HG03045 (cell line): ENCODE measurements at regions not wholly inside any gene's neighbourhood (a gene's known extent, or its start where the extent isn't known, plus 50 kb on each side); places are given as distances from the start of the nearest gene placed in this dataset.

Experiments used
- ATAC-seq: cut with Tn5 transposase; IDR thresholded peaks from one replicate; pipeline ENCODE4 v1.9.1; 2021; ENCODE audit warnings: mild to moderate bottlenecking, moderate library complexity; ENCODE audit not compliant: unreplicated experiment

GRCh38 chr1:234869182-234870019, 259.2 kb downstream of the TOMM20 start:
- ATAC-seq: no peak

- no peak for ATAC-seq
Observed at GRCh38 chr1:234868296-234869147, 258.5 kb upstream of the IRF2BP2 start.

DNA sequence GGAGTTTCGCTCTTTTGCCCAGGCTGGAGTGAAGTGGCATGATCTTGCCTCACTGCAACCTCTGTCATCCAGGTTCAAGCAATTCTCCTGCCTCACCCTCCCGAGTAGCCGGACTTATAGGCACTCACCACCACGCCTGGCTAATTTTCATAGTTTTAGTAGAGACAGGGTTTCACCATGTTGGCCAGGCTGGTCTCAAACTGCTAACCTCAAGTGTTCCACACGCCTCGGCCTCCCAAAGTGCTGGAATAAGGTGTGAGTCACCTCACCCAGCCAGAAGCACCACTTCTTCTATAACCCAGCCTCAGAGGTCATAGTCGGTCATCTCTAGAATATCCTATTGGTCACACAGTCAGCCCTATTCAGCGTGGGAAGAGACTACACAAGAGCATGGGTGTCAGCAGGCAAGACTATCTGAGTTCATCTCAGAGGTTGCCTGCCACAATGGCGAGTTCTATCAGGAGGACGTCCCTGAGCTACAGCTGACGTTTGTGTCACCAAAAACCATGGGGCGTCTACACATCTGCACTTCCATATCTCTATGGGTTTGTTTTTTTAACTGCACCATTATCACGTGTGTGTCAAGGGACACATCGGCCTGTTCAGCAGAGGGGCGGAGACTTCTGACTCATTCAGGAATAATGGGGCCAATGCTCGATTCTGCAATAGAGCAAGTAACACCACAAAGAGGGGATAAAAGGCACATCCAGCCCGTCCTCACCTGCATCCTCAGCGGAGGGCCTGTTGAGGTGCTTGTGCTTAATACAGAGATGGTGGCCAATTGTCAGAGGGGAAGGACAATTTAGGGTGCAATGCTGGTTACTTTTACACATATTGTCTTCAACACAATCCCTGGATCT, 256.3 kb upstream of the IRF2BP2 start:
- ATAC-seq: no peak

DNA sequence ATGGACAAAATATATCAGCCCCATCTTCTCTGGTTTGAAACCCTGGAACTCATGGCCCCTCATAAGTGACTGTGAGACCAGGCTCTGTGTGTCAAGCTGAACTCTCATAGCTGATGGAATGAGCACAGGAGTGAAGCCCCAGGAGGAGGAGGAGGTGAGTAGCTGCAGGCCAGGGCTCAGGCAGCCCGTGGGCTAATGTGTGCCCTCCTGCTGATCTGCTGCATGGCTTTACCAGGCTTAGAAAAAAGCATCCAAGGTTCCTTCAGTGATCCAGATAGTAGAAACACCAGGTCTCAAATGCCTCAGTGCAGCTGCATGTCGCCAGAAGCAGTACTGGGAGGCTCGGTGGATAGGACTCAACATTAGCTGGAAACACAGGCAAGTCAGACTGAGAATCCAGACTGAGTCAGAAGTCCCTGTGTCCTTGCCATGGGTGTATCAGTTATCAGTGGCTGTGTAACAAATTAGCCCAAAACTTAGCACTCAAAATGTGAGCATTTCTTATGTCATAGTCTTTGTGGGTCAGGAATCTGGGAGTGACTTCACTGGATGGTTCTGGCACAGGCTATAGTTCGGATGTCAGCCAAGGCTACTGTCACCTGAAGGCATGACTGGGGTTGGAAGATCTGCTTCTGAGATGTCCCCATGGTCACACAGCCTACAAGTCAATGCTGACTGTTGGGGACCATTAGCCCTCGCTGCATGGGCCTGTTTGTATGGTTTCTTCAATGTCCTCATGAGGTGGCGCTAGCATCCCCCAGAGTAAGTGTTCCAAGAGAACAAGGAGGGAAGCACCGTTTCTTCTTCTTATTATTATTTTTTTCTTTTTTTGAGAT, 255.4 kb upstream of the IRF2BP2 start:
- ATAC-seq: no peak

GRCh38 chr1:234864116-234864515, 254.1 kb upstream of the IRF2BP2 start:
- no peak for ATAC-seq

DNA sequence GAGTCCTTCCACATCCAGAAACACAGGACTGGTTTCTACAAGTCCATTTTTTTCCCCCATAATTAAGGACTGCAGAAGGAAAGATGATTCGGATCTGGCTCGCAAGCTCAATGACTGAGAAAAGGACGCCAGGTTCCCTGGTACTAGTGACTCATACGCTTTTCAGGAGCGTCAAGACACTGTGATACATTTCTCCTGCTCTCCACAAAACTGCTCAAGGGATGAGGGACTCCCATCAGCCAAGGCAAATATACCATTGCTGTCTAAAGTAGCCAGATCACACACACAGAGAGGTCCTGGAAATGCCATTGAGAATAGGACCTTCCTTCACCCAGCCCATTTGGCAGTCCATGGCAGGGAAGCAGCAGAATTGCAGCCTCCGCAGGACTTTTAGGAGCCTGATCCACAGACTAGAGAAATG, 253.6 kb upstream of the IRF2BP2 start:
- no peak for ATAC-seq

DNA sequence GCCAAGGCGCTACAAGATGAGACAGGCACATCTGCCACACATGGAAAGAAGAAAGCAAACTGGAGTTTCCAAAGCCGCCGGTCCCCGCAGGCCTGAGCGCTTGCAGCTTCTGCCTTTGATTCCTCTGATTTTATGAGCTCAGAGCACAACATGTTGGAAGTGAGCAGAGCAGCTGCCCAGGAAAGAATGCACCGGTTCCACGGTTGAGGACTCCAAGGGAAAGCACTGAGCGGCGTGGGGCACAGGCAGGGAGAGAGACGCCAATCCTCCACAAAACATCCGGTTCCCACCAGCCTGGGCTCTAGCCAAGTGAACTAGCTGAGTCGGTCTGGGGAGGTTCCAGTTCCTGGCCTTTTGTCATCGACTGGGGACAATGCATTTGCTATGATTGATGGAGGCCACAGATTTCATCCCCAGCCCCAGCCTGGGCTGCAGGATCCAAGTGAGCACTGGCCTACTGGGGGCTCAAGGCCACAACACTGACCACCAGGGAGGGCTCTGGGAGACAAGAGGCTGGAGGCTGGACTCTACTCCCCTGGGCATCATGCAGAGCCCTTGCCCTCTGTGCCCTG, 253.1 kb upstream of the IRF2BP2 start:
- ATAC-seq: no peak

DNA sequence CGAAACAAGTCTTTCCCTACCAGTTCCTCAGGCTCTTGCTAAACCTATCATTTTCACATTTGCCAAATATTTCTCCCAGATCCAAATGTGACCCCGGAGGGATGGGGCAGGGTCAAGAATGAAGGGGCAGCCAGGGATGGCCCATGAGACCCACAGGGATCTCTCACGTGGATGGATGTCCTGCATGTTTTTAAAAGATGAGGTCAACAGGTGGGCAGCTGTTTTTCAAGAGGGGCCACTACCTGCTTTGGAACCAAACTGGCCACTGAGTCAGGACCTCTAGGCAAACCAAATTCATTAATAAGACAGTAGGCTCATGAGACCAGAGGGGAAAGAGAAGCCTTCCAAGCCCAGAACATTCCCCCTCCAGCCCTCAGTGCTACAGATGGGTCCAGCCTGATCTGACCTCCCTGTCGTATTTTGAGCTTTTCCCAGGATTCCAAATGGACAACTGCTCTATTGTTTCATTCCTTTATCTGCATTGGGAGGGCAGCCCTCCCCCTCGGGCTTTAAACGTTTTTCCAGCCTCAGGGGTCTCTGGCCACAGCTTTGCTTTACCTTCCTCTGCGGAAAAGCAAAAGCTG, 252.5 kb upstream of the IRF2BP2 start:
- no peak for ATAC-seq

- ATAC-seq: no peak
Observed at GRCh38 chr1:234861761-234862160, 251.8 kb upstream of the IRF2BP2 start.

DNA sequence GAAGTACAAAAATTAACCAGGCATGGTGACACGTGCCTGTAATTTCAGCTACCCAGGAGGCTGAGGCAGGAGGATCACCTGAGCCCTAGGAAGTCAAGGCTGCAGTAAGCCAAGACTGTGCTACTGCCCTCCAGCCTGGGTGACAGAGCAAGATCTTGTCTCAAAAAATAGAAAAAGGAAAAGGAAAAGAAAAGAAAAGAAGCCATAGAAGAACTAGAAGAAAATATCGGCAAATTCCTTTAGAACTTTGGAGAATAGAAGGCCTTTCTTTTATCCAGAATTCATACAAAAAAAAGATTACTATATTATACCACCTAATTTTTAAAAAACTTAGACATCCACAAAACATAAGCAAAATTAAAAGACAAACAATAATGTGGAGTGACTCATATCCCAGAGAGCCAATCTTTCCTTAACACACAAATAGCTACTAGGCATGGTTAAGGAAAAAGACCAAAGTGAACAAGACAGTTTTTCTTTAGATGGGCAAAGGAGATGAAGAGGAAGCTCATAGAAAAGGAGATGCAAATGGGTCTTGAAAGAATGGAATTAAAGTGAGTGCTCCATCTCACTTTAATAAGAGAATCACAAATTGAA, 251.1 kb upstream of the IRF2BP2 start:
- ATAC-seq: no peak

- no peak for ATAC-seq
Observed at GRCh38 chr1:234858722-234859121, 248.7 kb upstream of the IRF2BP2 start.

GRCh38 chr1:234856845-234857245, 246.9 kb upstream of the IRF2BP2 start:
- no peak for ATAC-seq

DNA sequence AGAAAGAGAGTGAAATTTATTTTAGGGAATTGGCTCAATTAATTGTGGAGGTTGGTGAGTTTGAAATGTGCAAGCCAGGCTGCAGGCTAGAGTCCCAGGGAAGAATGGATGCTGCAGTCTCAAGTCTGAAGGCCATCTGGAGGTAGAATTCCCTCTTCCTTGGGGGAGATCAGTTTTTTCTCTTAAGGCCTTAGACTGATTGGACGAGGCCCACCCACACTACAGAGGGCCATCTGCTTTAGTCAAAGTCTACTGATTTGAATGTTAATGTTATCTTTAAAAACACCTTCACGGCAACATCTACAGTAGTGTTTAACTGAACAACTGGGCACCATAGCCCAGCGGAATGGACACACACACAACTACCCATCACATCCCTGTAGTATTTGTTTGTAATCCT, 245.9 kb upstream of the IRF2BP2 start:
- no peak for ATAC-seq

GRCh38 chr1:234854645-234855039, 244.7 kb upstream of the IRF2BP2 start:
- ATAC-seq: no peak

DNA sequence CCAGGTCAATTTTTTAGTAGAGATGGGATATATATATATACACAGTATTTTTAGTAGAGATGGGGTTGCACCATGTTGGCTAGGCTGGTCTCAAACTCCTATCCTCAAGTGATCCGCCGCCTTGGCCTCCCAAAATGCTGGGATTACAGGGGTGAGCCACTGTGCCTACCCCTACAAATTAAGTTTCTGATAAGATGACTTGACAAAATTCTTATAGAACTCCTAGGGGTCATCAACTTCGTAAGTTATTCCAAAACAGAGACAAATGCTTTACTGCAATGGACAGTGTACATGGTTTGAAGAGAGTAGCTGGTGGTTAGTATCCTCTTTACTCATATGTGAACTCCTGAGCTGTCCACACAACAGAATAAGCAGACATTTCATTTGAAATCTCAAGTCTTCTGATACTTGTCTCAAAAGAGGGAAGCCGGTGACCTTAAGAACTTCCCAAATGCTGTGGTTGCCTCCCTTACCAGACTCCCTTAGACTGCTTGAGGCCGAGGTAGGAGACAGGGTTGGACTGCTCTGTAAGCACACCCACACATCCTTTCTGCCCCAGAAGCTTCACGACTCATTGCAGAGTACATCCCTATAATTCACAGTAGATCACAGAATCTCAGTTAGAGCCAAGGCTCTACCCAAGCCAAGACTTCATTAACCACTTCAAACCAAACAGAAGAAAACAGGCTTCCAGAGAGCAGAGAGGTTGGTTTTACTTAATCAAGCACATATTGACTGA, 244.1 kb upstream of the IRF2BP2 start:
- no peak for ATAC-seq

DNA sequence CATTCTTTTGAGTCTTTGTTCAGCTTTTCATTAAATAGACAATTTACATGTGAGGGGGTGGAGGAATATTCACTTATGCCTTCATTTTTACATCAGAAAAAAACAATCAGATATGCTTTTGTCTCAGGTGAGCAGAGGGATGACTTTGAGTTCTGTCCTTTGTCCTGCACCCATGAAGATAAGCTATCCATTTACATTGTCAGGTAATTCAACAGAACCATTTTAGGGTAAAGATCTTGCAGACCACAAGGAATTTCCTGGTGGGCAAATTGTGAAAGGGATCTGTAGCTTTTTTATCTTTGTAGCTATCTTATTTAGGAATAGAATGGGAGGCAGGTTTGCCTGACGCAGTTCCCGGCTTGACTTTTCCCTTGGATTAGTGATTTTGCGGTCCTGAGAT, 242.7 kb upstream of the IRF2BP2 start:
- no peak for ATAC-seq

- peak; percentile 61 for ATAC-seq
Observed at GRCh38 chr1:234851450-234852438, 241.8 kb upstream of the IRF2BP2 start.
